Stomach (tissue), 4 donors: ENCODE measurements at regions not wholly inside any gene's neighbourhood (a gene's known extent, or its start where the extent isn't known, plus 50 kb on each side); places are given as distances from the start of the nearest gene placed in this dataset.

Experiments used
- CTCF ChIP-seq, 7 experiments: fragments of 450-650 bp in 4 of 7; fragments of 200-600 bp in 3 of 7; sonication (generic) in 3 of 7; IDR thresholded peaks; one replicate each; pipeline ENCODE4 v1.5.1; 2016 to 2019; ENCODE audit warnings: antibody characterized with exemption in 7 of 7, control low read depth in 2 of 7, mild to moderate bottlenecking in 1 of 7
- EP300 ChIP-seq: sonication (generic); formaldehyde crosslinking; IDR thresholded peaks from one replicate; pipeline ENCODE4 v1.6.1; 2017; ENCODE audit warnings: antibody characterized with exemption
- POLR2A ChIP-seq, 4 donors: fragments of 450-650 bp; IDR thresholded peaks; one replicate each; pipeline ENCODE4 v1.6.1; 2016; ENCODE audit warnings: antibody characterized with exemption in 4 of 4, control low read depth in 2 of 4, mild to moderate bottlenecking in 1 of 4, moderate library complexity in 1 of 4
- POLR2AphosphoS5 ChIP-seq, 3 donors: sonication (generic); formaldehyde crosslinking; IDR thresholded peaks; one replicate each; pipeline ENCODE4 v1.6.1; 2016; ENCODE audit warnings: antibody characterized with exemption in 3 of 3

GRCh38 chr2:216769626-216770025 is 74.3 kb upstream of the IGFBP5 start:
- TF ChIP-seq CTCF (IDR thresholded peaks at IDR 0.05) (no peak), POLR2AphosphoS5 (IDR thresholded peaks at IDR 0.05) (no peak), POLR2A (IDR thresholded peaks at IDR 0.05) (no peak), EP300 (no peak)
